Stimulated activated CD8-positive, alpha-beta memory T cell treated with anti-CD3 and anti-CD28 coated beads, Interleukin-12 subunit alpha, Interleukin-12 subunit beta, amount 100 ng/mL, for 1 hour (primary cell): ENCODE measurements at regions not wholly inside any gene's neighbourhood (a gene's known extent, or its start where the extent isn't known, plus 50 kb on each side); places are given as distances from the start of the nearest gene placed in this dataset.

Source experiments
- DNase-seq: peaks from one replicate; pipeline ENCODE4 v3.0.0-alpha.2; 2020; ENCODE audit warnings: low read depth

- DNase-seq: no peak
Observed at GRCh38 chr6:44679438-44680201, 292.1 kb downstream of the CDC5L start.

DNA sequence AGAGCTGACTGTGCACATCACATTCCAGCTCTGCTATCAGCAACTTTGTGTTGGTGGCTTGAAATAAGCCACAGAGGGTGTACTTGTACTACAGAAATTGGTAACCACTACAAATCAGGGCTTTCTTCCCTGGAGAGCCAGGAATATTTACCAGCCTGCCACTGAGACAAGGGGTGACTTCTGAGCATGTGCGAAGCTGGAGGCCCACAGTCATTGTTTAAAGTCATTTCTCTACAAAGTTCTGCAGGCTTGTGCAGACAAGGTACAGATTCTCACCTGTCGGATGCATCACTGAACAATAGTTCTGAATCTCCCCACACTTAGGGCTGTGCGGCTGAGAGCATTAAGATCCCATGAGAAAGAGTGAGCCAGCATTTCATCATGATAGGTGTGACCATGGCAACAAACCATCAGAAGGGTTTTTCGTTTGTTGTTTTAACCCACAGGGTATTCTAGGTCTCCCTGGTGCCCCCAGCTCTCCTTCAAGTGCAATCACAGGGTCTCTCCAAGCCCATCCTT, 292.8 kb downstream of the CDC5L start:
- no peak for DNase-seq

GRCh38 chr6:44681761-44682160, 294.3 kb downstream of the CDC5L start:
- DNase-seq: no peak

DNA sequence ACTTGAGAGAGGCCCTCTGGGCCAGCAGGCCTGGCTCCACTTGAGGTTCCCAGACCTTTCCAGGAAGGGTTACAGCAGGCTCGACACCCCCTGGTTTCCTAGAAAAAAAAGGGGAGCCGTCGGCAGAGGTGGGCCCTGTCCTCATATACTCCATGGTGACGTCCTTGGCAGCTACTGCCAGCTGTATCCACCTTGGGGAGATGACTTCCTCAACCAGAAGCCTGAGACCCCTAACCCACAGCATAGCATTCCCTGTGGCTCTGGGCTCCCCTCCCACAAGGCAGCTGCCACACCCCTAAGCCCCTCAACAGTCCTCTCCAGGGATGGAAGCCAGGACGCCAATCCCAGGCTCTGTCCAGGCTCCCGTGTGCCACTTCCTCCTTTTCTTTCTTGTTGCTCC, 294.8 kb downstream of the CDC5L start:
- no peak for DNase-seq

GRCh38 chr6:44682987-44683779, 295.7 kb downstream of the CDC5L start:
- no peak for DNase-seq

- no peak for DNase-seq
Observed at GRCh38 chr6:44685213-44685612, 297.7 kb downstream of the CDC5L start.

DNA sequence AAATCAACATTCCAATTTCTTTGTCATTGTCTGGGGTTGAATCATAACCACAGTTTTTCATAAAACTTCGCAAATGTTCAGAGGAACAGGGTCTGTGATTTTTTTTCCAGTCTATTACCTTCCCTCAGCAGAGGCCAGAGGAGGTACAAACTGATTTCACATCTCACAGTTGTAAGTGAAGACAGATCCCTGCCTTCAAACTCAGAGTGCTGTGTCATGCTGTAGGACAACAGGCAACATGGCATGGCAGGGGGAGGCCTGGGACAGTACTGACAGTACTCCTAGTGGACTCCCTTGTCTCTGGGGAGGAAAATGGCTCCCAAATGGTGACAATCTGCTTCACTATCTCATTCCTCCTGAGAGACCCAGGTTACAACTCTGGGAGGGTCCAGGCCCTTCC, 308.6 kb downstream of the CDC5L start:
- no peak for DNase-seq

- no peak for DNase-seq
Observed at GRCh38 chr6:44696686-44697085, 309.2 kb downstream of the CDC5L start.

GRCh38 chr6:44697327-44697726, 309.8 kb downstream of the CDC5L start:
- DNase-seq: no peak

DNA sequence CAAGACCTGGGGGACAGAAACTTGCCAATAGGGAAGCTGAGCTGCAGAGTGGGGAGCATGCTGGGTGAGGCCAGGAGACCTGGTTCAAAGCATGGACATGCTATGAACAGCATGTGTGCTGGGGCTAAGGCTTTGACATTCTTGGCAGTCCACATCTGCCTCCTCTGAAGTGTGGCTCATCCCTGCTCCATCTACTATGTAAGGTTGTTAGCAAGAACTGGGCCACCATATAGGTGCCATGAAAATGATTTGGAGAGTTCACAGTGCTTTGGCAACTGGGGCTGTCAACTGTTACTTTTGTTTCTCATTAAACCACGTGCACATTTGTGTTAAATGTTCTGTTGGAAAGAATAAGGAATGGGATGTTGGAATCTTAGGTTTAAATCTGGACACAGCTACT, 311.1 kb downstream of the CDC5L start:
- DNase-seq: no peak

- no peak for DNase-seq
Observed at GRCh38 chr6:44699082-44699481, 311.6 kb downstream of the CDC5L start.

DNA sequence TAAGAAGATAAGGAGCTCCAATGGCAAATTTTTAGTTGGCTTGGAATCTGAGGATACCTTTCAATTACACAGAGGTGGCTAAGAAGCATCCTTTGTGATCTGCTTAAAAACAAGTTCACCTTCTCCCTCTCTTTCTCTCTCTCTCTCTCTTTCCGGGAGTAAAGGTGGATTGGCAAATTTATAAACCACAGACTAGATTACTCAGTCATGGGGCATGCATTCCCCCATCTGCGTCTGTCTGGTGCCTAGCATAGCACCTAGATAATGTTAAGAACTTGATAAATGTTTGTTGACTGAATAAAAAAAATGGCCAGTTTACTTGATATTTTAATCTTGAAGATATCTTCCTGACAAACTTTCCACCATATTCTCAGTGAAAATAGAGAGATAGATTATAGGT, 312.3 kb downstream of the CDC5L start:
- DNase-seq: no peak

GRCh38 chr6:44700422-44700821, 312.9 kb downstream of the CDC5L start:
- DNase-seq: no peak

DNA sequence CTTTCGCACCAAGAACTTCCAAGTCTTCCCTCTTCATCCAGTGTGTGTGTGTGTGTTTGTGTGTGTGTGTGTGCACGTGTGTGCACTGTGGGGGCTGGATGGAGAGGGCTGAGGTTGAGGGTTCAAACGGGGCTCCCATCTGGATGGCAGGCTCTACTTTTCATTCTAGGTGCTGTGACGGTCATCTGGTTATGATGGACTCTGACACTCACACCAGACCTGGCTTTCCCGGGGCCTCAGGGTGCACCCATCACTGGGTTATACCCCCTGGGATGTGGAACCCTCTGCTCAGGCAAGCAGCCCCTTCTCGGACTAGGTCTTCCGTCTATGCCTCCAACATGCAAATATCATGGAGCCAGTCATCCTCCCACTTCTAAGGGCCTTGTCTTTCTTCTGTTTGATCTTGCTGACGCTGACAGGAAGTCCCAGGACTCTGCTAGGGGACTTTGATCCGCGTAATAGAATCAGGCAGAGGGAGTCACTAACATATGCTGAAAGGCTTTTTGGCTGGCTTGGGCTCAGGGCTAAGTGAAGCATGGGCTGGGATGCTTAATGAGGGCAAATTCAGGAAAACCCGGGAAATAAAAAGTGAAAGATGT, 313.6 kb downstream of the CDC5L start:
- DNase-seq: no peak

GRCh38 chr6:44701637-44702101, 314.2 kb downstream of the CDC5L start:
- DNase-seq: no peak

DNA sequence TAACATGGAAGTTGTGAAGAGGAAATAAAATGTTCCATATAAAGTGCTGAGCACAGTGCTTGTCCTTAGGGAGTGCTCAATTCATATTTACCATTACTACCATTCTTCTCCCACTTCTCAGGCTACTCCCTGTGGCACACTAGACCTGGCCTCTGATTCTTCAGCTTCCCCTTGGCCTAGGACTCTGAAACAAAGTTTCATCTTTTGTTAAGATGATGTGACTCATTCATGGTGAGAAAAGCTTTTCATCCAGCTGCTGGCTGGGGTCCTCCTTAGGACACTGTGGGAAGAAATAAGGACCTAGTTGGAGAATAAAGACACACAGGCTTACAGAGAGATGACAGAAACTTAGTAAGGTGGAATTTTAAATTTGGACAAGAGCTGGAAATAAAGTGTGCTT, 314.8 kb downstream of the CDC5L start:
- no peak for DNase-seq

GRCh38 chr6:44704240-44705150, 317.0 kb downstream of the CDC5L start:
- no peak for DNase-seq

DNA sequence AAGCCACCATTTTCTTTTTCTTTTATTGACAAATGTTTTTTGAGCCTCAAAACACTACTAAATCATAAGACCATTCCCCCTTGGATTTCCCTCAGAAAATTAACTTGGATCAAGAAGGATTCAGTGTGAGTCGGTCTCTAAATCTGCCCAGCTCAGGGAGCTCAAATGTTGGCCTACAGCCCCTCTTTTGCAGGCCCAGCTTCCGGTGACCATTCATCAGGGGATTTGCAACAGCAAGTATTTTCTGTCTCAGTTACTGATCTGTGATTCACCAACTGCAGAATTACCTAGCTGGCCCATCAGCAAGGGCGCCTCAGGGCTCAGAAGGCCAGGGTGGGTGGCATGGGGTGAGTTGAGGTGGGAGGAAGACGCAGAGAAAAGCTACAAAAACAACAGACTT, 318.1 kb downstream of the CDC5L start:
- DNase-seq: no peak

DNA sequence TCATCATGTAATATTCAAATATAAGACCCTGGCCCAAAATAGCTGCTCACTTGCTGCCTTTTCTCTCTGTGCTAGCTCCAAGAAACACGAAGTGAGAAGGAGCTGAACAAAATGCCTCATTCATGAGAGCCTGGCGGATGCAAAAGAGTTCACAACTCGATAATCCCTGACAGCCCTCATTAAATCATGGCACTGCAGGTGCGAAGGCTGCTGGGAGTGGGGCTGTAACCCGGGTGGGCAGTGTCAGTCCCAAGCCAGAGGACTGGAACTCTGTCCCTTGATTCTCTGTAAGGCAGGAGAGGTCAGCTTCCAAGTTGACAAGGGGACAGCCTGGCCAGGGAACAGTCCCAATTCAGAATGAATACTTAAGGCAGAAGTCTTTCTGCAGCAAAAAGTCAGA, 318.5 kb downstream of the CDC5L start:
- no peak for DNase-seq

- no peak for DNase-seq
Observed at GRCh38 chr6:44708208-44708607, 320.7 kb downstream of the CDC5L start.

DNA sequence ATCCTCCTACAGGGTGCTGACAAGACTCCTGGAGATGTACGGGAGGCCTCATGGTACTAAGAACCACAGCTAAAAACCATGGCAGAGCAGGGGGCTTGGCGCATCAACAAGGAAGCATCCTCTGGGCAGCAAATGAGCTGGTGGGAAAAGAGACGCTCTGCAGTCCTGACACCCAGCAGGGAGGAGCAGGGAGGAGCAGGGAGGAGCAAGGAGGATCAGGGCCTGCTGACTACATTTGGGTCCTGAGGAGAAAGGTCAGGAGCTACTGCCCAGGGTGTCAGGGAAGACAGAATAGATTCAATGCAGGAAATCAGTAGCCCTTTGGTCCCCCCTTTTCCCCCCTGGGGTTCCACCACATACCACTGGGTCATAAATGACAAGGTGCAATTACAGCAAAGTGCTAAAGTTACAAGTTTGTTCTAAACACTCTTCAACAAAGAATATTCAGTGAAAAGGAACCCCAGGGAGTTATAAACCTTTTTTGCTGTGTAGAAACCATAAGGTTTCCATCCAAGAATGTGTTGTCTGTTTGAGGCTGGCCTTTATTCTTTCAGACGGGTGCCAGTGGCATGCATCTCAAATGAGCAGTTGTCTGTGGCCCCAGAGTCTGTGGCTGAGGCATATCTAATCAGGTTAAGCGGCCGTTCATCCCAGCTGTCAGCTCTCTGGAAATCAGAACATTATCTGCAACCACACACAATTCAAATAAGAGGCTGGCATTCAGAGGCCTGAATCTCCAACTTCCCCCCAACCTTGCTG, 325.0 kb downstream of the CDC5L start:
- no peak for DNase-seq
